H54 (cell line): ENCODE measurements at regions not wholly inside any gene's neighbourhood (a gene's known extent, or its start where the extent isn't known, plus 50 kb on each side); places are given as distances from the start of the nearest gene placed in this dataset.
A peak's percentile ranks its signal among the peaks of the same experiment; 100 is the strongest.
"Not testable (repeated sequence)": the region's sequence is repeated elsewhere in the genome, so short reads cannot be mapped to it uniquely, and the experiment has no call there.

ENCODE experiments used
- DNase-seq: peaks from one replicate; pipeline ENCODE4 v3.0.0; 2011; ENCODE audit warnings: low spot score, mixed read lengths; ENCODE audit not compliant: insufficient read length
- FAIRE-seq: peaks from 3 replicates; lab custom pipeline; 2011; peaks lifted over from hg19 to GRCh38; lab: Jason Lieb, UNC
- POLR2A ChIP-seq: IDR thresholded peaks from 2 replicates; pipeline ENCODE4 v1.6.1; 2011; ENCODE audit warnings: low read depth, mild to moderate bottlenecking, low read length

DNA sequence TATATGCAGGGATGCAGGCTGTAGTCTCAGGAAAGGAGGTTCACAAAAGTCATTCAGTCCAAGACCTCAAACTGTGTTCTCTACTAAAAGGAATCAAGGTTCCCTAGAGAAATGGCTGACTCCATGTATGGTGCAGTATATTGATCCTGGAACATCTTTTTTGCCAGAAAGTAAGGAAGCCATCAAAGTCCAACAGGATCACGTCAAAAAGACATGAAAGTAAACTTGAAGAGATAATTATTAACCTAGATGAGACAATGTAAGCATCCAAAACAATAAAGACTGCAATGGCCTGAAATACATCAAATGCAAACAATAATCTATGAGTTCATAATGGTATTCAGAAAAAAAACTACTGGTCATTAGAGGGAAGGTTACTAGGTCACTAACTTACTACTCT, 115.6 kb upstream of the FABP2 start:
- DNase-seq, FAIRE-seq: not testable (repeated sequence)

DNA sequence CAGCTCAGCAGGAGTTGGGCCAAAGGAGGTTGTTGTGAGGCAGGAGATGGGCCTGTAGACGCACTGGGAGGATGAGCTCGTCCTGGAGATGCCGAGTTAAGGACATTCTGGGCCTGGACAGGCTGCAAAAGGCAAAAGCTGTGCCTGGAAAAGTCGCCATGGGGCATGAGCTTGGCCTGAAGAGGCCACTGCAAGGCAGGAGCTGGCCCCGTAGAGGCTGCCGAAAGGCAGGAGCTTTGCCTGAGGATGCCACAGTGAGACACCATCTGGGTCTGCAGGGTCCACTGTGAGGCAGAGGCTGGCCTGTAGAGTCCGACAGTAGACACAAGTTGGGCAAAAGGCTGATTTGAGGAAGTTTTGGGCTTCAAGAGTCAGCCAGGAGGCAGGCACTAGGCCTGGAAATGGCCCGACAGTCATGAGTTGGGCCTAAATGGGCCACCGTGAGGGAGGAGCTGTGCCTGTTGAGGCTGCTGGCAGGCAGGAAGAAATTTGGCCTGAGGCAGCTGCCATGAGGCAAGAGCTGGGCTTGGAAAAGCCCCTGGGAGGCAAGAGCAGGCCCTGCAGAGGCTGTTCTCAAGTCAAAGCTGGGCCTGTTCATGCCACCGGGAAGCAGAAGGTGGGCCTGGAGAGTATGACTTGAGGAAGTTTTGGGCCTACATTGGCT, 86.8 kb upstream of the FABP2 start:
- not testable (repeated sequence) for DNase-seq, FAIRE-seq

DNA sequence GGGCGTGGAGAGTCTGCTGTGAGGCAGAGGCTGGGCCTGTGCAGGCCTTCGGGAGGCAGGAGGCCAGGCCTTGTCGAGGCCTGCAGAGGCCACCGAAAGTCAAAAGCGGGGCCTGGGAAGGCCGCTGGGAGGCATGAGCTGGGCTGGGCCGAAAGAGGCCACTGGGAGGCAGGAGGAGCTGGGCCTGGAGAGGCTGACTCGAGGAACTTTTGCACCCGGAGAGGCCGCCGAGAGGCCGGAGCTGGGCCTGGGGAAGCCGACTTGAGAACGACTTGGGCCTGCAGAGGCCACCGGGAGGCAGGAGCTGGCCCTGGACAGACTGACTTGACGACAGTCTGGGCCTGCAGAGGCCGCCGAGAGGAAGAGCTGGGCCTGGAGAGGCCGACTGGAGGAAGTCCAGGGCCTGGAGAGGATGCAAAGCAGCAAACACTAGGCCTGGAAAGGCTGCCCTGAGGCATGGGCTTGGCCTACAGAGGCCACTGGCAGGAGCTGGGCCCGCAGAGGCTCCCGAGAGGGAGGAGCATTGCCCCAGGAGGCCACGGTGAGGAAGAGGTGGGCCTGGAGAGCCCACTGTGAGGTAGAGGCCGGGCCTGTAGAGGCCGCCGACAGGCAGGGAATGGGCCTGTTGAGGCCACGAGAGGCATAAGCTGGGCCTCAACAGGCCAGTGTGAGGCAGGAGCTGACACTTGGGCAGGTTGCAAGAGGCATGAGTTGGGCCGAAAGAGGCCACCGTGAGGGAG, 85.0 kb upstream of the FABP2 start:
- FAIRE-seq, DNase-seq: not testable (repeated sequence)

DNA sequence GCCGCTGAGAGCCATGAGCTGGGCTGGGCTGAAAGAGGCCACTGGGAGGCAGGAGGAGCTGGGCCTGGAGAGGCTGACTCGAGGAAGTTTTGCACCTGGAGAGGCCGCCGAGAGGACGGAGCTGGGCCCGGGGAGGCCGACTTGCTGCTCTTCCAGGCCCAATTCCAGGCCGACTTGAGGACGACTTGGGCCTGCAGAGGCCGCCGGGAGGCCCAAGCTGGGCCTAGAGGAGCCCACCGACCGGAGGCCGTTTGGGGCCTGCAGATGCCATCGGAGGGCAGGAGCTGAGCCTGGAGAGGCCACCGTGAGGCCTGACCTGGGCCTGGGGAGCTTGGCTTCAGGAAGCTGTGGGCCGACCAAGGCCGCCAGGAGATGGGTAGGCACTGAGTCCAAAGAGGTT, 84.1 kb upstream of the FABP2 start:
- not testable (repeated sequence) for DNase-seq, FAIRE-seq

DNA sequence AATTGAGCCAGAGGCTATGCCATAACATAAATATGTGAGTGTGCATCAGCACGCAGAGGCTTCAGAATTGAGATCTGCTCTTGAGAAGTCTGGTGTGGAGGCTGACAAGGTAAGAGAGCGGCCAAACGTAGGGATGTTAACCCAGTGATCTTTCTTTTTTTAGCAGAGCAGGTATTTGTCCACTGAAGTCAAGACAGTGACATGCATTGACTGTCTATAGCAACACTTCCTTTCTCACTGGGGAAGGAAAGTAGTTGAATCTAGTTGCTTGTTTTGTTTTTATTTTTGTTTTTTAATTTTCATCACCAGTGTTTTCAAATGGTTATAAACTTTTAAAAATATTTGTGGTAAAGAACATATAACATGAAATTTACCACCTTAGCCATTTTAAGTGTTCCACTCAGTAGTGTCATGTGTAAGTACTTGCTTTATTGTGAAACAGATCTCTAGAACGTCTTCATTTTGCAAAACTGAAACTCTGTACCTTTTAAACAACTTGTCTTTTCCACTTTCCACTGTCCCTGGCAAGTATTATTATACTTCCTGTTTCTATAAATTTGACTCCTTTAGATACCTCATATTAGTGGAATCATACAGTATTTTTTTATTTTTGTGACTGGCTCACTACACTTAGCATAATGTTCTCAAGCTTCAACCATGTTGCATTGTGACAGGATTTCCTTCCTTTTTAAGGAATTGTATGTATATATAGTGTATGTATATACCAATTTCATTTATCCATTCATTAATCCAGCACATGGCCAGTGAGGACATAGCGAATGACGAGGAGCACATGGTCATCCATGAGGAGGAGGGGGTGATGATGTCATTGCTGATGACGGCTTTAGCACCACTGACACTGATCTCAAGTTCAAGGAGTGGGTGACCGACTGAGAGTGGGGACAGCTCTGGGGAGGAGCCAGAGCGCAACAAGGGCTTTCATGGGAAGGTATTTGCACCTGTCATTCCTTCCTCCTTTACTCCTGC, 80.7 kb upstream of the FABP2 start:
- FAIRE-seq, DNase-seq: not testable (repeated sequence)

DNA sequence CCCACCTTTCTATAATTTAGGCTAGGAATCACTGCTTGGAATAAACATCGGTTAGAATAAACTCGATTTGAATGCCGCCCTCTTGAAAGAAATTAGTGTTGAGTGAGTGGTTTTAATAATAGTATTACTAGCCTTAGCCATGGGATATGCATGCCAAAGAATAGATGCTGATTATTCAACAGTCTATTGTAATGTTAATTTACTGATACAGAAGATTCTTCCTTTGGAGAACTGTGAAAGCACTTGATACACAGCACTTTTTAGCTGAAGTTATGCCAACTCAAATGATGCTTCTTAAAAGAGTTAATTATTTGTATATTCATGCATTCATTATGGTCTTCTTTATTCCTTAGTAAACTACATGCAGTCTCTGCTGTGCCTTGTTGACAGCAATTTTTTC, 73.8 kb upstream of the FABP2 start:
- FAIRE-seq, result not testable (repeated sequence)

DNA sequence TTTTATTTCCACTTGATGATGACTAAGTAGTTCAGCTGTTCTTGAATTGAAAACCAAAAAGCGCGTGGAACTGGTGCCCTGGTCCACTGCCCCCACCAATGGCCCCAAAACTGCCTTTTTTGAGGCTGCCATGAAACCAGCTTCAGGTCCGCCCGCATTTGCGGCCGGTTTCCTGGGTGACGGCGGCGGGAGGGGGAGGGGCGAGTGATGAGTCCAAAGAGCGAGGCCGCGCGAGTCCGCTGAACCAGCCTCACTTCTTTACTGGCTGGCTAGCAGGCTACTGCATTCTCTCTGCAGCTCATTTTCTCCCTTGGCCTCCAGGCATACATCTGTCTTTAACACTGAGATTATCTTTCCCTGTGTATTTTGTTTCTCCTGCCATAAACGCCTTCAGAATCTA, 72.9 kb upstream of the FABP2 start:
- FAIRE-seq, result no peak
- TF ChIP-seq POLR2A, result no peak
- no peak for DNase-seq

More for the DNA sequence above, 73.8 kb upstream of the FABP2 start:
- DNase-seq, result not testable (repeated sequence)

DNA sequence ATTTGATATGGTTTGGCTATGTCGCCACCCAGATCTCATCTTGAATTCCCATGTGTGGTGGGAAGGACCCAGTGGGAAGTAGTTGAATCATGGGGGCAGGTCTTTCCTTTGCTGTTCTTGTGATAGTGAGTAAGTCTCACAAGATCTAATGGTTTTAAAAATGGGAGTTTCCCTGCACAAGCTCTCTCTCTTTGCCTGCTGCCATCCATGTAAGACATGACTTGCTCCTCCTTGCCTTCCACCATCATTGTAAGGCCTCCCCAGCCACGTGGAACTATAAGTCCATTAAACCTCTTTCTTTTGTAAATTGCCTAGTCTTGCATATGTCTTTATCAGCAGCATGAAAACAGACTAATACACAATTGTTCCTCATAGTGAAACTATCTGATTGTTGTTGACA, 66.9 kb upstream of the FABP2 start:
- FAIRE-seq, DNase-seq: not testable (repeated sequence)

DNA sequence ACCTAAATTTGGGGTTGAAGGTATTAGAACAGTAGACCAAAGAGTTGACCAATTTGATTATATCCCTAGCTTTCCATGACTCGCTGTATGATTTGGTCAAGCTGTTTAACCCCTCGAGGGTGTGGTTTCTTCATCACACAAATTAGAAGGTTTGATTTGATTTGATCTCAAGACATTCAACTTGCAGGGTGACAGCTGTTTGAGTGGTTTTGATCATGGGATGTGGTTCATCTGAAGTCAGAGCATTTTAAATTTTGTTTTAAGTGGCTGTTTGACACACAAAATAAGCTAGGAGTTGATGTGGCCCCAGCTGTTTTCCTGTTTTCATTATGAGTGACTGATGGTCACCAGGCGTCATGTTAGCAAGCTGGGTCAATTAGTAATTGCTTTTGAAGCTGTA, 52.7 kb upstream of the FABP2 start:
- not testable (repeated sequence) for FAIRE-seq, DNase-seq

DNA sequence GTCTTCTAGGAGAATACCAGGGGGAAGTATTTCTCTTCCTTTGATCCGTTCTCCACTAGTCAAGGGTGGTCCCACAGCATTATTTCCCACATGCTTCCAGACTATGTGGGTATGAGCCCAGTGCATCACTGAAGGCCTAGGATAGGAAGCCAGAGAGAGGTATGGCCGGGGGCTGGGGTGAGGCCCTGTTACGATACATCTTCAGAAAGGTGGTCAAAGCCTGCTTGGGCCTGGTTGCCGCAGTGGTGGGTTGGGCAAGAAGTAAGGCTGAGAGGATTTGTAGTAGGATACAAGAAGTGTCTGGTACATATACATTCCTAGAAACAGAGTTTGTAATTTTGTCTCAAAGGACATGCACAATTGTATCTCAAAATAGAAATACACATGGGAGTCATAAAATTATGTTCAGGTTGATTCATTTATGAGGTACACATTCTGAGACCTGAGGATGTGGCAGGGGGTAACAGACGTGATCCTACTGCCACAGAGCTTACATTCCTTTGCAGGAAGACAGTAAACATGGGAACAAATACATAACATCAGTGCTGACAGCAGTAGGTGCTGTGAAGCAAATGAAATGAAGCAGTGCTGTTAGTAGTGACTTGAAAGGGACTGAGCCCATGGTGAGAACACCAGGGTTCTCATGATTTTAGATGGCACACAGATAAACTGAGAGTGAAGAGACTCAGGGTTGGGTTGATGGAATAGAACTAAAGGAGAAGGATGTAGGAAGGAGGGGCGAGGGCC, 50.6 kb upstream of the FABP2 start:
- peak; percentile 23 for FAIRE-seq
- DNase-seq, result not testable (repeated sequence)
